Uterus (tissue), 3 donors: ENCODE measurements at regions not wholly inside any gene's neighbourhood (a gene's known extent, or its start where the extent isn't known, plus 50 kb on each side); places are given as distances from the start of the nearest gene placed in this dataset.

Experiments
- DNase-seq, 2 donors: peaks; one replicate each; pipeline ENCODE4 v3.0.0-alpha.2; 2019 to 2020
- H3K27ac ChIP-seq, 2 donors: fragments of 200-600 bp; sonication (generic); 1 replicate in 1 of 2; 2 replicates in 1 of 2; pipeline ENCODE4 v1.5.1; 2016 to 2018
- H3K27me3 ChIP-seq, 2 donors: fragments of 200-600 bp; sonication (generic); one replicate each; pipeline ENCODE4 v1.5.1; 2018 to 2019; ENCODE audit warnings: control low read depth in 1 of 2
- H3K36me3 ChIP-seq, 2 donors: fragments of 200-600 bp; sonication (generic); one replicate each; pipeline ENCODE4 v1.5.1; 2019; ENCODE audit warnings: control low read depth in 1 of 2
- H3K4me1 ChIP-seq, 2 donors: fragments of 200-600 bp; sonication (generic); one replicate each; pipeline ENCODE4 v1.5.1; 2018 to 2019; ENCODE audit warnings: control low read depth in 1 of 2
- H3K4me3 ChIP-seq, 2 donors: fragments of 200-600 bp; sonication (generic); 1 replicate in 1 of 2; 2 replicates in 1 of 2; pipeline ENCODE4 v1.5.1; 2018 to 2019; ENCODE audit warnings: mild to moderate bottlenecking in 1 of 2
- H3K9me3 ChIP-seq, 2 donors: fragments of 200-600 bp; sonication (generic); one replicate each; pipeline ENCODE4 v1.5.1; 2019; ENCODE audit warnings: control low read depth in 1 of 2
- CTCF ChIP-seq, 4 experiments: fragments of 200-600 bp in 2 of 4; fragments of 450-650 bp in 2 of 4; sonication (generic) in 2 of 4; IDR thresholded peaks; one replicate each; pipeline ENCODE4 v1.5.1; 2016 to 2019; ENCODE audit warnings: antibody characterized with exemption in 4 of 4, mild to moderate bottlenecking in 2 of 4, moderate library complexity in 1 of 4
- POLR2A ChIP-seq, 2 donors: fragments of 450-650 bp; IDR thresholded peaks; one replicate each; pipeline ENCODE4 v1.6.1; 2016; ENCODE audit warnings: antibody characterized with exemption in 2 of 2, mild to moderate bottlenecking in 1 of 2, moderate library complexity in 1 of 2
- intact Hi-C: fragments of 100-400 bp; cut with DNase I; formaldehyde crosslinking; loops from one replicate; pipeline ENCODE4 v1.15.1; 2023; ENCODE audit warnings: low total_unique reads
- donor health status: DM: yes; HTN: yes; CAD: no.

- H3K27me3 ChIP-seq = no peaks in the 10 kb centered on the region
- intact Hi-C loops = no loop called here
- no peak overlapping the region for H3K4me3 ChIP-seq
- no peak for TF ChIP-seq CTCF (IDR thresholded peaks at IDR 0.05)
- TF ChIP-seq POLR2A (IDR thresholded peaks at IDR 0.05) = no peak
- H3K4me1 ChIP-seq = no peaks in the 10 kb centered on the region
- H3K36me3 ChIP-seq = no peaks in the 10 kb centered on the region
- no peaks in the 10 kb centered on the region for H3K9me3 ChIP-seq
- no peak for DNase-seq
- H3K27ac ChIP-seq = no peak overlapping the region
Observed at GRCh38 chr2:184498936-184499335, 99.4 kb upstream of the ZNF804A start.

- Histone ChIP-seq H3K27ac (no peak overlapping the region), H3K4me1 (no peaks in the 10 kb centered on the region), H3K36me3 (no peaks in the 10 kb centered on the region), H3K27me3 (no peaks in the 10 kb centered on the region), H3K9me3 (no peaks in the 10 kb centered on the region), H3K4me3 (no peak overlapping the region)
- intact Hi-C loops = no loop called here
- DNase-seq = no peak
- TF ChIP-seq POLR2A (IDR thresholded peaks at IDR 0.05) = no peak
- no peak for TF ChIP-seq CTCF (IDR thresholded peaks at IDR 0.05)
Observed at GRCh38 chr2:184504252-184504651, 94.1 kb upstream of the ZNF804A start.

GRCh38 chr2:184507254-184507653, 91.1 kb upstream of the ZNF804A start:
- Histone ChIP-seq H3K27ac (no peak overlapping the region), H3K4me3 (no peak overlapping the region), H3K9me3 (no peaks in the 10 kb centered on the region), H3K27me3 (no peaks in the 10 kb centered on the region), H3K36me3 (no peaks in the 10 kb centered on the region), H3K4me1 (no peaks in the 10 kb centered on the region)
- no peak for DNase-seq
- intact Hi-C loops = no loop called here
- TF ChIP-seq CTCF (IDR thresholded peaks at IDR 0.05) = no peak
- no peak for TF ChIP-seq POLR2A (IDR thresholded peaks at IDR 0.05)

GRCh38 chr2:184517402-184517801, 80.9 kb upstream of the ZNF804A start:
- Histone ChIP-seq H3K4me1 (no peaks in the 10 kb centered on the region), H3K27me3 (no peaks in the 10 kb centered on the region), H3K27ac (no peak overlapping the region), H3K36me3 (no peaks in the 10 kb centered on the region), H3K9me3 (peaks cover 0 to 7% of the 10 kb centered on the region in 2 donors), H3K4me3 (no peak overlapping the region)
- DNase-seq = no peak
- TF ChIP-seq CTCF (IDR thresholded peaks at IDR 0.05) (no peak), POLR2A (IDR thresholded peaks at IDR 0.05) (no peak)
- intact Hi-C loops = no loop called here

GRCh38 chr2:184520441-184520840, 77.9 kb upstream of the ZNF804A start:
- DNase-seq = no peak
- Histone ChIP-seq H3K27me3 (no peaks in the 10 kb centered on the region), H3K36me3 (no peaks in the 10 kb centered on the region), H3K27ac (no peak overlapping the region), H3K4me1 (no peaks in the 10 kb centered on the region), H3K4me3 (no peak overlapping the region), H3K9me3 (peaks cover 0 to 7% of the 10 kb centered on the region in 2 donors)
- TF ChIP-seq POLR2A (IDR thresholded peaks at IDR 0.05) (no peak), CTCF (IDR thresholded peaks at IDR 0.05) (no peak)
- intact Hi-C loops = no loop called here
